ENCODE measurements at regions not wholly inside any gene's neighbourhood (a gene's known extent, or its start where the extent isn't known, plus 50 kb on each side); places are given as distances from the start of the nearest gene placed in this dataset.
"Not testable (repeated sequence)": the region's sequence is repeated elsewhere in the genome, so short reads cannot be mapped to it uniquely, and the experiment has no call there.

DNA sequence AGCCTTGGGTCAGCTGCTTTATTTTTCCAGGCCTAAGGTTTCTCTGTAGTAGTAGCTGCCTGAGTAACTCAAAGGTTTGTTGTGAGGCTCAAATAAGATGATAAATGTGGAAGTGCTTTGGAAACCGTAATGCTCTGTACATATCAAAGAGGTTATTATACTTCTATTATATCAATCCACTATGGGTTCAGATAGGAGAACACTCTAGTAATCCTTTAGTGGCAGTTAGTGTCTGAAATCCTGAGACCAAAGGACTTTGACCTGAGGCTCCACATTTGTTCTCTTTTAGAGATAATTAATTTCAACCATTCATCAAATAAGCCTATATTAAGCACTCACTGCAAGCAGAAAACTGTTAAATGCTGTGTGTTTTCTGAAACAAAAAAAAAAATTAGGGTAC, 128.6 kb upstream of the BCL6 start:
- no peaks in the 10 kb centered on the region for H3K9me3 ChIP-seq (ENCODE audit: control insufficient read depth, low read depth, low read length)
- DNase-seq = peak in 1 of 2 donors; percentile 24
- H3K27me3 ChIP-seq (ENCODE audit: control insufficient read depth, insufficient read depth, low read length) = no peaks in the 10 kb centered on the region
- no peaks in the 10 kb centered on the region for H3K4me1 ChIP-seq (ENCODE audit: control insufficient read depth, insufficient read depth, low read length)
- H3K4me3 ChIP-seq (ENCODE audit: low read length) = no peak overlapping the region
- no peaks in the 10 kb centered on the region for H3K36me3 ChIP-seq (ENCODE audit: control insufficient read depth, insufficient read depth, low read length)
- H3K27ac ChIP-seq (ENCODE audit: low read length) = no peak overlapping the region
- no CpG with 5 or more reads among the region's 1 CpG for WGBS (ENCODE audit: insufficient coverage, low lambda C conversion rate)

DNA sequence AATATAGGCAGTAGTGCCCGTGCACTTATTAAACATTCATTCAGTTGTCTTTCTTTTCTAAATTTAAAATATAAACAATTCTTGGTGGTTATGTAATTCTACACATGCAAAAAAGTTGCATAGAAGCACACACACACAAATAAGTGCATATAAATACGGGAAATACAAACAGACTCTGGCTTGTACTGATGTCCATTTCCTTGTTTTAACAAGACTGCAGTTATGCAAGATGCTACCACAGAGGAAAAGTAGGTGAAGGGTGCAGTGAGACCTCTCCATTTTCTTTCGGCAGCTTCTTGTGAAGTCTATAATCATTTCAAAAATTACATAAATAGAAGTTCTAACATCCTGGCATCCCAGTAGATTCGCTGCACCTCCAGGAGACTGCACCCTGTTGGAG, 130.6 kb upstream of the BCL6 start:
- H3K27ac ChIP-seq (ENCODE audit: low read length) = no peak overlapping the region
- DNase-seq = no peak
- no peaks in the 10 kb centered on the region for H3K9me3 ChIP-seq (ENCODE audit: control insufficient read depth, low read depth, low read length)
- no peak overlapping the region for H3K4me3 ChIP-seq (ENCODE audit: low read length)
- no peaks in the 10 kb centered on the region for H3K36me3 ChIP-seq (ENCODE audit: control insufficient read depth, insufficient read depth, low read length)
- WGBS (ENCODE audit: insufficient coverage, low lambda C conversion rate) = 89% methylated on average over 1 of the region's 4 CpGs
- H3K27me3 ChIP-seq (ENCODE audit: control insufficient read depth, insufficient read depth, low read length) = no peaks in the 10 kb centered on the region
- no peaks in the 10 kb centered on the region for H3K4me1 ChIP-seq (ENCODE audit: control insufficient read depth, insufficient read depth, low read length)

DNA sequence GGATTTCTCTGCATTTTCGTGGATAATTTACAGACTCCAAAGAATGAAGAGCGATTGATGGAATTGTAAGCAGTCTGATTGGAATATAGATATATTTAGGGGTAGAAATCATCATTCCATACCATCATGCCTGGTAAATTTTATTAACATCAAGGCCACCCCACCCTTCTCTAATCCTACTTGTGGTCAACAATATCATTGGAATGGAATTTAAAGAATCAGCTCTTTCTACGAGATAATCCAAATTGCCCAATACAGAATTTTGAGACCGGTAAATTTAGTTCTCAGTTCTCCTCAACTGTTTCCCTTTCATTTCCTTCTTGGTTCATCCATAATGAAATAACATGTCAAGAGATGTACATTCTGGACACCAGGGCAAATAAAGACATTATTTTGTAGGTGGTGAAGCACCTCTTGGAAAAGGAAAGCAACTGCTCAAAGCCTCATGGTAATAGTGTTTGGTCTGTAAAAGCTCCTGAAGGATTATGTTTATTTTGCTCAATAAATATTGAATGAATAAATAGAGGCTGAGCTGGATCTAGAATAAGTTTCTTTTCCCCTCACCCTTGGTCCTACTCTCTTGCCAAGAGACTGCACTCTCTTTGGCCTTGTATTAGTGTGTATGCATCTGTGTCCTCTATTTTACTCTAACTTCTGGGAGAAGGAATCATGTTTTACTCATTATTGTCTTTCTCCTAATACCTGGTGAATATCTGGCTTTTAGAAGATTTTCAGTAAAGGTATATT, 133.7 kb upstream of the BCL6 start:
- no peaks in the 10 kb centered on the region for H3K9me3 ChIP-seq (ENCODE audit: control insufficient read depth, low read depth, low read length)
- 100% methylated on average over 2 of the region's 4 CpGs for WGBS (ENCODE audit: insufficient coverage, low lambda C conversion rate)
- no peak for DNase-seq
- H3K27me3 ChIP-seq (ENCODE audit: control insufficient read depth, insufficient read depth, low read length) = no peaks in the 10 kb centered on the region
- H3K4me3 ChIP-seq (ENCODE audit: low read length) = no peak overlapping the region
- H3K27ac ChIP-seq (ENCODE audit: low read length) = no peak overlapping the region
- no peaks in the 10 kb centered on the region for H3K36me3 ChIP-seq (ENCODE audit: control insufficient read depth, insufficient read depth, low read length)
- no peaks in the 10 kb centered on the region for H3K4me1 ChIP-seq (ENCODE audit: control insufficient read depth, insufficient read depth, low read length)

DNA sequence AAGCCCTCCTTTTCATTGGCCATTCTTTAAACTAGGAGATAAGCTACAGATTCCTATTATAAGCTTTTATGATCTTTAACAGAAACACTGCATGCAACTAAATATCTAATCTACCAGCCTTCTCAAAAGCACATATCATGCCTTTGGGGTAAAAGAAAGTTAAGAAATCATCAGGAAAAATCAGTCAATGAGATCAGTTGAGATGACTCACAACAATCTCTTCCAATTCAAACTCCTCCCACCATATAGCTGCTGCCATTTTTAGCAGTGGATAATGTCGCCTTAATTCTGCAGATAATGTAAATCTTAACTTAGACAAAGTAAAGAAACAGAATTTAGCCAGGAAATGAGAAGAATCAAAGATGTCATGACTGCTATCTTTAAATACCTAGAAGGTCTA, 135.2 kb upstream of the BCL6 start:
- Histone ChIP-seq H3K27ac (ENCODE audit: low read length) (no peak overlapping the region), H3K36me3 (ENCODE audit: control insufficient read depth, insufficient read depth, low read length) (no peaks in the 10 kb centered on the region), H3K4me3 (ENCODE audit: low read length) (no peak overlapping the region), H3K9me3 (ENCODE audit: control insufficient read depth, low read depth, low read length) (no peaks in the 10 kb centered on the region), H3K27me3 (ENCODE audit: control insufficient read depth, insufficient read depth, low read length) (no peaks in the 10 kb centered on the region), H3K4me1 (ENCODE audit: control insufficient read depth, insufficient read depth, low read length) (no peaks in the 10 kb centered on the region)
- no peak for DNase-seq
- no CpG with 5 or more reads among the region's 1 CpG for WGBS (ENCODE audit: insufficient coverage, low lambda C conversion rate)

DNA sequence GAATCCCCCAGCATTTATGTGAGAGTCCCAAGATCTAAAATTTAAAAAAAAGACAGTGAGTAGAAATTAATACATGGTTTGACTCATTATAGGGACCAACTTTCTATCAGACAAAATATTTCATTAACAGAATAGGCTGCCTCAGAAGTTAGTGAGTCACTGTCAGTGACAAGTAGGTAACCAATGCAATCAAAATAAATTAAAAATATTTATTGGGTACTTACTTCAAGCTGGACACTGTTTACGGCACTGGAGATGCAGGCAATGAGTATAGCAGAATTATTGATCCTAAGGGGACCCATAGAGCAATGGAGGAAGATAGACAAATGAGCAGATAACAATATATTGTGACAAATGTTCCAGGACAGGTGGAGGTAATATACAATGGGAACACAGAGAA, 135.6 kb upstream of the BCL6 start:
- Histone ChIP-seq H3K4me1 (ENCODE audit: control insufficient read depth, insufficient read depth, low read length) (no peaks in the 10 kb centered on the region), H3K4me3 (ENCODE audit: low read length) (no peak overlapping the region), H3K27me3 (ENCODE audit: control insufficient read depth, insufficient read depth, low read length) (no peaks in the 10 kb centered on the region), H3K36me3 (ENCODE audit: control insufficient read depth, insufficient read depth, low read length) (no peaks in the 10 kb centered on the region), H3K9me3 (ENCODE audit: control insufficient read depth, low read depth, low read length) (no peaks in the 10 kb centered on the region), H3K27ac (ENCODE audit: low read length) (no peak overlapping the region)
- DNase-seq = no peak
- WGBS (ENCODE audit: insufficient coverage, low lambda C conversion rate) = 100% methylated on average over 1 of the region's 1 CpG

DNA sequence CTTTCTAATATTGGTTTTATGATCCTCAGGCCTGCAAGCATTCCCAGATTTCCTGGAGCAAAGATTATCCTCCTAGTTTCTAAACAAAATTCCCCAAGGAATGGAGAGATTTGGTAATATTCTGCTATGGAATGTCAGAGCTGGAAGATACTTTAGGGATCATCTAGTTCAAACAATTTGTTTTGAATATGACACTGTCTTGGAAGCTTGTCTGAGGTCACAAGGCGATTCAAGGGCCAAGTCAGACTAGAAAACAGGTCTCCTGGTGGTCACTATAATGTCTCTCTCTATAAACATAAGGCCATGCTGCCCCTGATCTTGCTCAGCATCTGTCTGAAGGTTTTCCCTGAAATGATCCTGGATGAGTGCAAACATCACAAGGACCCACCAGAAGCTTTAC, 143.4 kb upstream of the BCL6 start:
- H3K9me3 ChIP-seq (ENCODE audit: control insufficient read depth, low read depth, low read length) = no peaks in the 10 kb centered on the region
- no peak for DNase-seq
- 100% methylated on average over 1 of the region's 1 CpG for WGBS (ENCODE audit: insufficient coverage, low lambda C conversion rate)

DNA sequence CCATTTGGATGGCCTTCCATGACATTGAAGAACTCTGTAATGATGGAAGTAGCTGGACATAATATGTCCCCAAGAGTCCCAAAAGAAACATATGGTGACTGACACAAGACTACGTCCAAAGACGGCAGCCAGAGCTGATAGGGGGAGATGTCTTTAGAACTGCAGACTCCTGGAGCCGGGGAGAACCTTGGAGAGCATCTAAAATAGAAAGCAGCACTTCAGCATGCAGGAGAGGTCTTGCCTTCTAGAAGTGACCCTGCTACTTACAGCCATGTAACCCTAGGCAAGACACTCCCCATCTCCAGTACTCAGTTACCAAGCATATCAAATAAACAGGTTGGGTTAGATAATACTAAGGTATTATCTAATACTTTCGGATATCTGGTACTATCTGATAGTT, 143.8 kb upstream of the BCL6 start:
- Histone ChIP-seq H3K4me3 (ENCODE audit: low read length) (no peak overlapping the region), H3K27me3 (ENCODE audit: control insufficient read depth, insufficient read depth, low read length) (no peaks in the 10 kb centered on the region), H3K9me3 (ENCODE audit: control insufficient read depth, low read depth, low read length) (no peaks in the 10 kb centered on the region), H3K36me3 (ENCODE audit: control insufficient read depth, insufficient read depth, low read length) (no peaks in the 10 kb centered on the region), H3K4me1 (ENCODE audit: control insufficient read depth, insufficient read depth, low read length) (no peaks in the 10 kb centered on the region), H3K27ac (ENCODE audit: low read length) (no peak overlapping the region)
- DNase-seq = no peak
- WGBS (ENCODE audit: insufficient coverage, low lambda C conversion rate) = 100% methylated on average over 1 of the region's 4 CpGs

More for the DNA sequence above, 143.4 kb upstream of the BCL6 start:
- H3K4me1 ChIP-seq (ENCODE audit: control insufficient read depth, insufficient read depth, low read length) = no peaks in the 10 kb centered on the region
- no peaks in the 10 kb centered on the region for H3K36me3 ChIP-seq (ENCODE audit: control insufficient read depth, insufficient read depth, low read length)
- H3K27ac ChIP-seq (ENCODE audit: low read length) = no peak overlapping the region
- no peaks in the 10 kb centered on the region for H3K27me3 ChIP-seq (ENCODE audit: control insufficient read depth, insufficient read depth, low read length)
- no peak overlapping the region for H3K4me3 ChIP-seq (ENCODE audit: low read length)

DNA sequence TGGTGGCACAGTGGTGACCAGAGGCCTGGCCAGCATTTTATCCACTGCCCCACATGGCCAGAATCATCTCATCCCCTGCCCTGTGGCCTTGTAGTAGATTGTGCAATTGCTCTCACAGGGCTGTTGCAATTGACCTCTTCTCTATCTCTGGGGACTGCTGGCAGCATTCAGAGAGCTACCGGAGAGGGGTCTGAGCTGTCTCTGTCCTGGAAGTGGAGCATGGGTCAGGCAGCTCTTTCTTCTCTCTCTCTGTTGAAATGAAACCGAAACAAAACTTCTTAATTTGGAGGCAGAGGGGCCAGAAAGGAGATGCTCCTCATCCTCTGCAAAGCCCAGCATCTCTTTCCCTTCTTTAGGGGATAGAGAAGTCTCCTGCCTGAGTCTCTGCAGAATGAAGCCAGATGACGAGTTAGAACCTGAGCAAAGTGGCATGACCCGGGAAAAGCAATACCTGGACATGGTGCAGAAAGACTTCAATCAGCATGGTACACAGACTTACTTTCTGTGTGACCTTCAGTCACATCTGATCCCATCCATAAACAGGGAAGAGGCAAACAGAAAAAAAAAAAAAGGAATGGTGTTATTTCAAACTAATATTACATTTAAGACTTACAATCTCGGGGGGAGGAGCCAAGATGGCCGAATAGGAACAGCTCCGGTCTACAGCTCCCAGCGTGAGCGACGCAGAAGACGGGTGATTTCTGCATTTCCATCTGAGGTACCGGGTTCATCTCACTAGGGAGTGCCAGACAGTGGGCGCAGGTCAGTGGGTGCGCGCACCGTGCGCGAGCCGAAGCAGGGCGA, 144.5 kb upstream of the BCL6 start:
- Histone ChIP-seq H3K36me3 (ENCODE audit: control insufficient read depth, insufficient read depth, low read length) (no peaks in the 10 kb centered on the region), H3K27ac (ENCODE audit: low read length) (no peak overlapping the region), H3K4me1 (ENCODE audit: control insufficient read depth, insufficient read depth, low read length) (no peaks in the 10 kb centered on the region), H3K9me3 (ENCODE audit: control insufficient read depth, low read depth, low read length) (no peaks in the 10 kb centered on the region), H3K4me3 (ENCODE audit: low read length) (no peak overlapping the region), H3K27me3 (ENCODE audit: control insufficient read depth, insufficient read depth, low read length) (no peaks in the 10 kb centered on the region)
- DNase-seq = no peak
- no CpG with 5 or more reads among the region's 20 CpGs for WGBS (ENCODE audit: insufficient coverage, low lambda C conversion rate)

DNA sequence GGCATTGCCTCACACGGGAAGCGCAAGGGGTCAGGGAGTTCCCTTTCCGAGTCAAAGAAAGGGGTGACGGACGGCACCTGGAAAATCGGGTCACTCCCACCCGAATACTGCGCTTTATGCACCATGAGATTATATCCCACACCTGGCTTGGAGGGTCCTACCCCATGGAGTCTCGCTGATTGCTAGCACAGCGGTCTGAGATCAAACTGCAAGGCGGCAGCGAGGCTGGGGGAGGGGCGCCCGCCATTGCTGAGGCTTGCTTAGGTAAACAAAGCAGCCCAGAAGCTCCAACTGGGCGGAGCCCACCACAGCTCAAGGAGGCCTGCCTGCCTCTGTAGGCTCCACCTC, 145.1 kb upstream of the BCL6 start:
- not testable (repeated sequence) for H3K27me3 ChIP-seq (ENCODE audit: control insufficient read depth, insufficient read depth, low read length); H3K4me1 ChIP-seq (ENCODE audit: control insufficient read depth, insufficient read depth, low read length); H3K4me3 ChIP-seq (ENCODE audit: low read length); H3K9me3 ChIP-seq (ENCODE audit: control insufficient read depth, low read depth, low read length); H3K27ac ChIP-seq (ENCODE audit: low read length); H3K36me3 ChIP-seq (ENCODE audit: control insufficient read depth, insufficient read depth, low read length); DNase-seq
- WGBS (ENCODE audit: insufficient coverage, low lambda C conversion rate) = no CpG with 5 or more reads among the region's 15 CpGs

DNA sequence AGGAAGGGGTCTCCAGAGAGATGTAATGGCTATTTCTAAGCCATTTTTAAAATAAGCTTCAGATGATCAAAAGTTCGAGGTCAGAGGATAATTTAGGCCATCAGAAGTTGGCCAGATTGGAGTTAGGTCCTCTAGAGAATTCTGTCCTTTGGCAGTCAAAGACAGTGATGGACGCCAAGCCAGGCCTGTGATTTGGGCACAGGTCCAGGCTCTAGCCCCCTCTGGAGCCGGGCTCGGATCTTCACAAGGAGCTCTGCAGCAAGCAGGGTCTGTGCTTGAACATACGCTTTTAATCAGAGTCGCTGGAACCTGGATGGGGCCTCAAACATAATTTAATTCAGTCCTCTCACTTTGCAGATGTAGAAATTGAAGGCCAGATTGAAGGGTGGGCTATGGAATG, 151.4 kb upstream of the BCL6 start:
- Histone ChIP-seq H3K4me3 (ENCODE audit: low read length) (no peak overlapping the region), H3K27me3 (ENCODE audit: control insufficient read depth, insufficient read depth, low read length) (no peaks in the 10 kb centered on the region), H3K4me1 (ENCODE audit: control insufficient read depth, insufficient read depth, low read length) (no peaks in the 10 kb centered on the region), H3K36me3 (ENCODE audit: control insufficient read depth, insufficient read depth, low read length) (no peaks in the 10 kb centered on the region), H3K27ac (ENCODE audit: low read length) (no peak overlapping the region), H3K9me3 (ENCODE audit: control insufficient read depth, low read depth, low read length) (no peaks in the 10 kb centered on the region)
- DNase-seq = no peak
- 80% methylated on average over 1 of the region's 6 CpGs for WGBS (ENCODE audit: insufficient coverage, low lambda C conversion rate)

DNA sequence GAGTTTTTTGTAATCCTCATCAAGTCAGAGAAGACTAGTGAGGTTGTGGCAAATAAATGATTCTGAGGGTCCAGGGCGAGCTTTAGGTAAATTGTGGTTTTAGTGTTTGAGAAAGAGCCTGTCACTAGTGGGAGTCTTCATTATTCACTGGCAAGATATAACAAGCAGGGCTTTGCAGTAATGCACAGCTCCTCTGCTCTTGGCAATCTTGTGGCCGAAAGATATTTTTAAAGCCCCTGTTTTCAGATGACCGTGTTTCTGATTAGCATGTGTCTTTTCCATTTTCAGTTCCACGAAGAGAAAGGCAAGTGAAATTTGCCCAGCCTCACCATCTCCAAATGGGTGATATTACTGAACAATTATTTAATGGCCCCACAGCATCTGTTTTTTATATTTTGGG, 154.0 kb upstream of the BCL6 start:
- no peak overlapping the region for H3K4me3 ChIP-seq (ENCODE audit: low read length)
- no peaks in the 10 kb centered on the region for H3K4me1 ChIP-seq (ENCODE audit: control insufficient read depth, insufficient read depth, low read length)
- H3K27ac ChIP-seq (ENCODE audit: low read length) = no peak overlapping the region
- no peaks in the 10 kb centered on the region for H3K27me3 ChIP-seq (ENCODE audit: control insufficient read depth, insufficient read depth, low read length)
- H3K9me3 ChIP-seq (ENCODE audit: control insufficient read depth, low read depth, low read length) = no peaks in the 10 kb centered on the region
- no peaks in the 10 kb centered on the region for H3K36me3 ChIP-seq (ENCODE audit: control insufficient read depth, insufficient read depth, low read length)
- WGBS (ENCODE audit: insufficient coverage, low lambda C conversion rate) = 100% methylated on average over 1 of the region's 4 CpGs
- no peak for DNase-seq

All from large intestine (tissue), 3 donors.